Left kidney (tissue), 1 donor: ENCODE measurements at regions not wholly inside any gene's neighbourhood (a gene's known extent, or its start where the extent isn't known, plus 50 kb on each side); places are given as distances from the start of the nearest gene placed in this dataset.

Experiments used
- DNase-seq: peaks from one replicate; pipeline ENCODE4 v3.0.0-alpha.2; 2013

- DNase-seq = no peak
Observed at GRCh38 chr2:150050036-150050435, 437.4 kb downstream of the RND3 start.

- DNase-seq = no peak
Observed at GRCh38 chr2:150047620-150048222, 439.7 kb downstream of the RND3 start.

GRCh38 chr2:150046810-150047209 lies 440.7 kb downstream of the RND3 start:
- no peak for DNase-seq

GRCh38 chr2:150046211-150046610 lies 441.3 kb downstream of the RND3 start:
- no peak for DNase-seq

- DNase-seq = no peak
Observed at GRCh38 chr2:150045601-150046000, 441.9 kb downstream of the RND3 start.

GRCh38 chr2:150043172-150043500 lies 444.3 kb downstream of the RND3 start:
- DNase-seq = no peak

GRCh38 chr2:150042500-150043171 lies 444.8 kb downstream of the RND3 start:
- no peak for DNase-seq

- no peak for DNase-seq
Observed at GRCh38 chr2:150041722-150042425, 445.6 kb downstream of the RND3 start.

- no peak for DNase-seq
Observed at GRCh38 chr2:150036622-150037021, 449.0 kb upstream of the MMADHC start.

GRCh38 chr2:150034665-150035064 lies 447.1 kb upstream of the MMADHC start:
- DNase-seq = no peak

GRCh38 chr2:150030436-150031190 lies 443.0 kb upstream of the MMADHC start:
- DNase-seq = no peak

GRCh38 chr2:150028322-150028721 lies 440.7 kb upstream of the MMADHC start:
- no peak for DNase-seq

- DNase-seq = no peak
Observed at GRCh38 chr2:150027164-150027563, 439.6 kb upstream of the MMADHC start.

- no peak for DNase-seq
Observed at GRCh38 chr2:150023663-150024062, 436.1 kb upstream of the MMADHC start.

- no peak for DNase-seq
Observed at GRCh38 chr2:150023044-150023443, 435.5 kb upstream of the MMADHC start.

GRCh38 chr2:150020937-150021673 lies 433.5 kb upstream of the MMADHC start:
- DNase-seq = no peak

GRCh38 chr2:150020221-150020620 lies 432.6 kb upstream of the MMADHC start:
- no peak for DNase-seq

- no peak for DNase-seq
Observed at GRCh38 chr2:150019063-150019462, 431.5 kb upstream of the MMADHC start.

- no peak for DNase-seq
Observed at GRCh38 chr2:150012986-150013385, 425.4 kb upstream of the MMADHC start.

- DNase-seq = no peak
Observed at GRCh38 chr2:150011161-150011730, 423.7 kb upstream of the MMADHC start.

- no peak for DNase-seq
Observed at GRCh38 chr2:150008901-150009300, 421.3 kb upstream of the MMADHC start.
